ENCODE measurements at regions not wholly inside any gene's neighbourhood (a gene's known extent, or its start where the extent isn't known, plus 50 kb on each side); places are given as distances from the start of the nearest gene placed in this dataset.

DNA sequence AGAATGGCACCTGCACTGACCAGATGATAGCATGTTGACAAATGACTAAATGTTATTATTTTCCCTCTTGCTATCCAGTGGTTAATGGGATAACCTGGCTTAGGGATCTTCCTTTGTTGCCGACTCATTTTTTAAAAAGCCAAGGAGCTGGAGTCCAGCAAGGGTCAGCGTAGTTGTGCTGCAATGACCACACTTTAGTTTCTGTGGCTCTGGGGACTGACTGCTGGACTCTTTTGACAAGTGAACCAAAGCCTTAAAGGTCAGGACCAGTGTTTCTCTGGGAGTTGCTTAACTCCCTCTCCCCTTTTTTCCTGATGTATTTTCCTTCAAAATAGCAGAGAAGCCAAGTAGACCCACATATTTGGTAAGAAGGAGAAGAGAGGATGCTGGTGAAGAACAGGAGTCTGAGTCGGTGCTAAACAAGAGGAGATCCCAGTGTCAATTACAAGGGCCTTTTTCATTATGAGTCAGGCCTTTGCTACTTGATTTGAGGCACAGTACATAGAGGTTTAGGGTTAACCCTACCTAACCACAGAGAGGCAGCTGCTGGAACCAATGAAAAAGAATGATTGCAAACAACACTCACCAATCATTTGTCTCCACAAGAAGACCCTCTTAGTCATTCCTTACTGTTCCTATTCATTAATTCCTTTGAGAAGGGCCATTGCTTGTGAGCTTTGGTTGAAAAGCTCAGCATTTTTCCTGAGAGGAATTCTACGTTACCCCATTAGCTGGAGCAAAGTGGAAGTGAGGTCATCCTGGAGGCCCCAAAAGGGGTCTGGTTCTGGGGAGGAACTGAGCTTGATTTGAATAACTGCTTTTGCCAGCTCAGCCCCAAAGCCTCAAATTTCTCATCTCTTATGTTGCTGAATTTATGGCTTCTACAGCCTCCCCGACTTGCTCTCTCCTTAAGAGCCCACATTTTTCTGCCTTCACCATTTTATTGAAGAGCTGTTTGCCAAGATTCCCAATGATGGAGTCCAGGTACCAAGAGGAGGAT lies 137.6 kb upstream of the HNMT start:
- Mint-ChIP-seq H3K27ac (no peak overlapping the region), H3K9me3 (no peaks in the 10 kb centered on the region), H3K4me3 (no peak overlapping the region), H3K27me3 (peaks cover 5% of the 10 kb centered on the region), H3K4me1 (ENCODE audit: low read depth) (no peaks in the 10 kb centered on the region), H3K36me3 (ENCODE audit: low read depth) (no peaks in the 10 kb centered on the region)
- DNase-seq (no peak), ATAC-seq (peak; percentile 39)
- intact Hi-C loops (cut with micrococcal nuclease), result no loop called here
- CTCF ChIA-PET, result interaction anchor here (2.1 kb wide), 1 partner anchor 11 kb away, joined by 9 read pairs; no protein-coding TSS in a partner anchor
- TF ChIP-seq, protein P1, sequence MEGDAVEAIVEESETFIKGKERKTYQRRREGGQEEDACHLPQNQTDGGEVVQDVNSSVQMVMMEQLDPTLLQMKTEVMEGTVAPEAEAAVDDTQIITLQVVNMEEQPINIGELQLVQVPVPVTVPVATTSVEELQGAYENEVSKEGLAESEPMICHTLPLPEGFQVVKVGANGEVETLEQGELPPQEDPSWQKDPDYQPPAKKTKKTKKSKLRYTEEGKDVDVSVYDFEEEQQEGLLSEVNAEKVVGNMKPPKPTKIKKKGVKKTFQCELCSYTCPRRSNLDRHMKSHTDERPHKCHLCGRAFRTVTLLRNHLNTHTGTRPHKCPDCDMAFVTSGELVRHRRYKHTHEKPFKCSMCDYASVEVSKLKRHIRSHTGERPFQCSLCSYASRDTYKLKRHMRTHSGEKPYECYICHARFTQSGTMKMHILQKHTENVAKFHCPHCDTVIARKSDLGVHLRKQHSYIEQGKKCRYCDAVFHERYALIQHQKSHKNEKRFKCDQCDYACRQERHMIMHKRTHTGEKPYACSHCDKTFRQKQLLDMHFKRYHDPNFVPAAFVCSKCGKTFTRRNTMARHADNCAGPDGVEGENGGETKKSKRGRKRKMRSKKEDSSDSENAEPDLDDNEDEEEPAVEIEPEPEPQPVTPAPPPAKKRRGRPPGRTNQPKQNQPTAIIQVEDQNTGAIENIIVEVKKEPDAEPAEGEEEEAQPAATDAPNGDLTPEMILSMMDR (IDR thresholded peaks at IDR 0.05), result no peak
- POLR2A ChIA-PET, result no interaction called here

DNA sequence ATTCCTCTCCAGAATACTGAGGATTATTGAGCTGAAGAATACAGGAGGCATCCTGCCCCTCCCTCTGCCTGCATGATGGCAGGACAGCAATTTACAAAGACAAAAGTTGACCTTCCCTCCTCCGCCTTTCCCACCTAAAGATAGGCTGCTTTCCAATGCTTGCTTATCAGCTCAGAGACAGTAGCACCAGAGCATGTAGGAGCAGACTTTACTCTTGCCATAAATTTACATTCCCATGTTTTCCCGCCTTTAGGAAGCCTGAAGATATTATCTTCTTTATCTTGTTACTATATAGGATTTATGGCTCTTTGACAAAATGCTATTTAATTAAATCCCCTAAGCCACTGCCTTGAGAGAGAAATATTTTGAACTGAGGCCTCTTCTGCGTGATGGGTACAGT lies 135.6 kb upstream of the HNMT start:
- CTCF ChIA-PET, result interaction anchor here (2.6 kb wide), 1 partner anchor 10 kb away, joined by 11 read pairs; no protein-coding TSS in a partner anchor
- peaks cover 8% of the 10 kb centered on the region for H3K27me3 Mint-ChIP-seq

DNA sequence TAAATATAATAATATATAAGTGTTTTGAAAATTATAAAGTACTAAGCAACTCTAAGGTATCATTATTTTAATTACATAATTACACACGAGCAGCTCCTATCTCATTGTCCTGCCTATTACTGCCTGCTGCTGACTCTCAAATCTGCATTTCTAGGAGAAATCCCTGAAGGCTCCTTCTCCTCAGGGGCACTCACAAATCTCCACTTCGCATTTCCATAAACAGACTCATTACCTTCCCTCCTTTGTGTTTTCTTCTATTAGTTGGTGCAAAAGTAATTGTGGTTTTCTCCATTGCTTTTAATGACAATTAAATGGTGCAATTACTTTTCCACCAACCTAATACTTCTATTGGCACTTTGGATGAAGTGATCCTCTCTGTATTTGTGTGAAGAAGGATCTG lies 135.0 kb upstream of the HNMT start:
- ATAC-seq (no peak), DNase-seq (no peak)
- H3K9me3 Mint-ChIP-seq, result no peaks in the 10 kb centered on the region
- no peak overlapping the region for H3K4me3 Mint-ChIP-seq
- POLR2A ChIA-PET, result no interaction called here
- no peaks in the 10 kb centered on the region for H3K36me3 Mint-ChIP-seq (ENCODE audit: low read depth)
- H3K27me3 Mint-ChIP-seq, result peaks cover 8% of the 10 kb centered on the region
- H3K4me1 Mint-ChIP-seq (ENCODE audit: low read depth), result no peaks in the 10 kb centered on the region
- TF ChIP-seq, protein P1 (IDR thresholded peaks at IDR 0.05), result no peak
- CTCF ChIA-PET, result interaction anchor here (2.6 kb wide), 1 partner anchor 9 kb away, joined by 11 read pairs; no protein-coding TSS in a partner anchor
- intact Hi-C loops (cut with micrococcal nuclease), result no loop called here
- H3K27ac Mint-ChIP-seq, result no peak overlapping the region

More for the DNA sequence above, 135.6 kb upstream of the HNMT start:
- Mint-ChIP-seq H3K36me3 (ENCODE audit: low read depth) (no peaks in the 10 kb centered on the region), H3K9me3 (no peaks in the 10 kb centered on the region), H3K4me3 (no peak overlapping the region), H3K27ac (no peak overlapping the region), H3K4me1 (ENCODE audit: low read depth) (no peaks in the 10 kb centered on the region)
- intact Hi-C loops (cut with micrococcal nuclease), result no loop called here
- DNase-seq (no peak), ATAC-seq (no peak)
- POLR2A ChIA-PET, result no interaction called here
- TF ChIP-seq, protein P1 (IDR thresholded peaks at IDR 0.05), result no peak

DNA sequence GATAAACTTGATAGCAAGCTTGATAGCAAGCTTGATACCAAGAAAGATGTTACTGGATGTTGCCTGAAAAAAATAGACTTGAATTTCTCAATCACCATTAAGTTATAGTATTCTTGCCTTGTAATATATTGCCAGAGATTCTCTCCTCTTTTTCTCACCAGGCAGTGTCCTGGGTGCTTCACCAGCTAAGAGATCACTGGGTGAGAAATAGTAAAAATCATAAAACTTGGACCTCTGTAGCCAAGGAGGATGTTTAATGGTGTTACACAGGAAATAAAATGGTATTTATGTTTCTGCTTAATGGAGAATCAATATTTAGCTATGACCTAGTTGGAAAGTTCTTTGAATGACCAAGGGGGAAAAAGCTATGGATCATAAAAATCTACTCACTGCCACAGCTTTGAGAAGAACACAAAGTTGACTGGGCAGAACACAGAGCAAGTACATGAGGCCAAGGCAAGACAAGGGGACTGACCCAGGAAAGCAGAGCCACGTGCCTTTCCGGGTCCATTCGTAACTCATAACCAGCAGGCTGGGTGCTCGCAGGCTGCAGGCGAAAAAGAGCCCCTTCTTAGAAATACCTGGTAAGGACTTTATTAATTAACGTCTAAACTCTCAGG lies 129.4 kb upstream of the HNMT start:
- CTCF ChIA-PET, result no interaction called here
- ATAC-seq (no peak), DNase-seq (no peak)
- Mint-ChIP-seq H3K27me3 (peaks cover 10% of the 10 kb centered on the region), H3K9me3 (no peaks in the 10 kb centered on the region), H3K4me3 (no peak overlapping the region), H3K36me3 (ENCODE audit: low read depth) (no peaks in the 10 kb centered on the region), H3K4me1 (ENCODE audit: low read depth) (no peaks in the 10 kb centered on the region), H3K27ac (no peak overlapping the region)
- intact Hi-C loops (cut with micrococcal nuclease), result loop anchor here (10.0 kb wide), 2 partner anchors 370 to 1410 kb away; no protein-coding TSS in a partner anchor
- TF ChIP-seq, protein P1 (IDR thresholded peaks at IDR 0.05), result no peak
- POLR2A ChIA-PET, result no interaction called here

All from activated CD8-positive, alpha-beta T cell treated with anti-CD3 and anti-CD28 coated beads for 36 hours (primary cell).